Activated CD4-positive, alpha-beta T cell treated with anti-CD3 and anti-CD28 coated beads for 4 hours (primary cell): ENCODE measurements at regions not wholly inside any gene's neighbourhood (a gene's known extent, or its start where the extent isn't known, plus 50 kb on each side); places are given as distances from the start of the nearest gene placed in this dataset.
A peak's percentile ranks its signal among the peaks of the same experiment; 100 is the strongest.

Source experiments
- DNase-seq, 2 donors: peaks; one replicate each; pipeline ENCODE4 v3.0.0-alpha.2; 2020

GRCh38 chr4:24476282-24476681 lies 108.1 kb downstream of the DHX15 start:
- DNase-seq: no peak

GRCh38 chr4:24475756-24476155 lies 108.6 kb downstream of the DHX15 start:
- DNase-seq: no peak

DNA sequence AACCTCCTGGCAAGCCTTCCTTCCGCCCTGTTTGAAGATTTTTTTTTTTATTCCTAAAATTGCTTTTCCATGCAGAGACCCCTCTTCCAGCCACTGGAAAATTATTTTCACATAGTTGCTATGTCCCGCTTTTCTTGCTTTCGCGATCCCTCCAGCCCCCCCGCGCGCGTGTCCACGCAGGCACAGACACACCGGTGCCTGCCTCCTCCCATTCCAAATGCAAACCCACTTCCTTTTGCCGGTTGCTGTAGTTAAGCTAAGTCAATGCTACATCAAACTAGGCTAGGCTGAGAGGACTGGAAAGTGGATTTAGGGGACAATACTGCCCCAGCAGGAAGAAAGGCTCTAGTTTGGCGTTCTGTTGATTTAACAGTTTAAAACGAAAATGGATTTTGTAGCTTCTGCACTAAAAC lies 111.0 kb downstream of the DHX15 start:
- no peak for DNase-seq

DNA sequence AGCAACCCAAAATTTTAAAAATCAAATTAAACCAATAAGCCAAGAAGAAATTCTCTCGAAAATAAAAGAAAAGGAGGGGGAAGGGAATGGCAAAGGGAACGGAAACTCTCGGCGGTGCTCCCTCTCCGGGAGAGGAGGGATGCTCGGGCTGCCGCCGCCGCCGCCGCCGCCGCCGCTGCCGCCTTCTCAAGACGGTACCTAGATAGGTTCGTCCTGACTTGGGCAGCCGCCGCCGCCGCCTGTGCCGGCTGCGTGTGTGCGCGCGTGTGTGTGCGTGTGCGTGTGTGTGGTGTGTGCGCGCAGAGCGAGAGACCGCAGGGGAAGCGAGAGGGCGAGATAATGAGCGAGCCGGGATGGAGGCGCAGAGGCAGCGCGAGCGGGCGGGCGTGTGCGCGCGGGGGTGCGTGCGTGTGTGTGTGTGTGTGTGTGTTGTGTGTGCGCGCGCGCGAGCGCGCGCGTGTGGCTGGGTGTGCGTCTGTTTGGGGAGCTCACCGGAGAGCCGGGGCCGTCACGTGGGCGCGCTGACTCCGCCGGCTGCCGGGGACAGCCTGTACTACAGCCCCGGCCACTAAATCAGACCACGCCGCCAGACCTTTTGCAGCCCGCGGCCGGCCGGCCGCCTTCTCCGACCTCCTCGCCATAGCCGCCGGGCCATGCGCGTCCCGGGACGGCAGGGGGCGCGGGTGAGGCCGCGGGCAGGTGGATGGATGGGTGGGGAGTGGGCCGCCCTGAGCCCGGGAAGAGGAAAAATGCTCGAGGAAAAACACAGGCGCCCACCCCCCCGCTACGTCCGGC lies 111.6 kb downstream of the DHX15 start:
- peak; percentile 45 to 54 for DNase-seq

DNA sequence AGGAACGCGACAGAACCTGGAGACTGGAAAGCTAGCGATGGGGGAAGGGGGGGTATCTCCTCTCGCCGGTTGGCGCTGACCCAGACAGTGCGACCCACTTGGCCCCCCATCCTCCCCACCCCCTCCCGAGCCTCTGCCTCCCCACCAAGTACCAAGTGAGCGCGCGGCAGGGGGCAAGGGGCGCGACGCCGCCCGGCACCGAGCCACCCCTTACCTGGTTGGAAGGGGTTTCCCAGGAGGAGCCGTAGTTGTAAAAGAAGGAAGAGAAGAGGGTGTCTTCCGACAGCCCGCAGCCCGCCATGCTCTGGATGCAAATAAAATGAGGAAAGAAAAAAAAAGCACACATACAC lies 112.2 kb downstream of the DHX15 start:
- DNase-seq: no peak

- DNase-seq: peak in 1 of 2 donors; percentile 3
These were observed 112.7 kb downstream of the DHX15 start for GRCh38 chr4:24471486-24472160.

- DNase-seq: peak; percentile 32 to 51
These were observed 113.5 kb downstream of the DHX15 start for GRCh38 chr4:24470666-24471485.

GRCh38 chr4:24468071-24468470 lies 116.3 kb downstream of the DHX15 start:
- no peak for DNase-seq

- DNase-seq: no peak
These were observed 119.8 kb downstream of the DHX15 start for GRCh38 chr4:24464566-24464965.

- DNase-seq: no peak
These were observed 127.9 kb downstream of the DHX15 start for GRCh38 chr4:24456431-24456830.

DNA sequence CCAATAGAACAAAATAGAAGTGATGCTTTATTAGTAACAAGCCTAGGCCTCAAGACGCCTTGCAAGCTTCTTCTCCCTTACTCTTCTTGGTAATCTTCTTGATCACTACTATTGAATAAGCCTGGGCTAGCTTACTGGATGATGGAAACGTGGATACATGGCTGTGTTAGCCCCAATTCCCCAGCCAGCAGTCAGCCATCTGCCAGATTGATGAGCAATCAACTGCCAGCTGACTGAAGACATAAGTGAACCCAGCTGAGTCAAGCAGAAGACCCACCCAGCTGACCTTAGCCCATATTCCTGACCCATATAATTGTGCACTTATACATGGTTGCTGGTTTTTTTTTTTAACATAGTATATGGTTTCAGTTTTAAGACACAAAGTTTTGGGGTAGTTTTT lies 130.4 kb downstream of the DHX15 start:
- no peak for DNase-seq

DNA sequence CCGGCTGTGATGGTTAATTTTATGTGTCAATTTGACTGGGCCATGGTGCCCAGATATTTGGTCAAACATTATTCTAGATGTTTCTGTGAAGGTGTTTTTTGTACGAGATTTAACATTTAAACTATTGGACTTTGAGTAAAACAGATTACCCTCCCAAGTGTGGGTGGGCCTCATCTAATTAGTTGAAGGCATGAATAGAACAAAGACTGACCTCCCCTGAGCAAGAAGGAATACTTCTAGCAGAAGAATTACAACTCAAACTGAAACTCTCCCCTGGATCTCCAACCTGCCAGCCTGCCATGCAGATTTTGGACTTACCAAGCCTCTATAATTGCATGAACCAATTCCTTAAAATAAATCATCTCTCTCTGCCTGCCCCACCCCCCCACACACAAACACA lies 132.5 kb downstream of the DHX15 start:
- DNase-seq: no peak

DNA sequence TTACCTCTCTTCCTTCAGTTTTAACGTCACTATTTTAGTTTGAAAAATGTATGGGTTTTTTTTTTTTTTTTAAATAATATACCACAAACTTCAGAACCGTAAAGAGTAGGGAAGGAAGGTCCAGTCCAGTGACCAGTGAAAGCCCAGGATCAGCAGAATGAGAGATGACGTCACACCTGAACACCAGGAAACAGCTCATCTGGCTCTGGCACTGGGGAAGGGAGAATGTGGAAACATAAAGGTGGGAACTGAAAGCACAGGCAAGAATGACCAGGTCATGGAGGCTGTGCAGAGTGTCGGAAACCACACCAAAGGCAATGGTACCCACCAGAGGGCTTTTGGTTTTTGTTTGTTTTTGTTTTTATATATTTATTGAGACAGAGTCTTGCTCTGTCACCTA lies 141.2 kb downstream of the DHX15 start:
- DNase-seq: no peak

DNA sequence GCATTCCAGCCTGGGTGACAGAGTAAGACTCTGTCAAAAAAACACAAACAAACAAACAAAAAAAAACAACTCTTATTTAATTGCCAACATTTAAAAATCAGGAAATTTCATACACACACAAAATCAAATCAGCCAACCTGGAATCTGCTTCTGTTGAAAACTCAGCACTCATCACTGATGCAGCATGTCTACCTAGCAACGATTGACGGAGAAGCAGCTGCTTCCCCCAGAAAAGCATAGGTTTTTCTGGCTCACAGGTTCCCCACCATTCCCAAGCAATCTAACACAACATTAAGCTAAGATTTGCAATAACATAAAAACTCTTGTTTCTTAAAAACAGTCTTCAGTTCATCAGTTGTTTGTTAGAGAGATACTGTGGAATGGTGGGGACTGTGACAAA lies 143.6 kb downstream of the DHX15 start:
- DNase-seq: no peak

DNA sequence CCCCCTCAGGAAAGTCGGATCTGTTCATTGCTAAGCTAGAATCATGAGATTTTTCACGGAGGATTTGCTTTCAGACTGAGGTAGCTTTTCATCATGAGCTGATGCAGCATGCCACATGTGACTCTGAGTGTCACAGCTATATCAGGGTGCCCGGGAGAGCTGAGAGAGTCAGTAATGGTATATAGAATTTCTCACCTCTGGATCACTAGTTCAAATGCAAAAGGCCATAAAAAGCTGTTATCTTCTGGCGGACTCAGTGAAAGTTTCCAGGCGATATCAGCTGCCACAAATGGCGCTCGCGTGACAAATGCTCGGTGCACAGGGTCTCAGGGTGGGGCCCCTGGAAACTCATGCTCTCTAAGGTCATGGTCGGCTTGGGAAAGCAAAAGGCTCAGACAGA lies 150.1 kb downstream of the DHX15 start:
- no peak for DNase-seq

DNA sequence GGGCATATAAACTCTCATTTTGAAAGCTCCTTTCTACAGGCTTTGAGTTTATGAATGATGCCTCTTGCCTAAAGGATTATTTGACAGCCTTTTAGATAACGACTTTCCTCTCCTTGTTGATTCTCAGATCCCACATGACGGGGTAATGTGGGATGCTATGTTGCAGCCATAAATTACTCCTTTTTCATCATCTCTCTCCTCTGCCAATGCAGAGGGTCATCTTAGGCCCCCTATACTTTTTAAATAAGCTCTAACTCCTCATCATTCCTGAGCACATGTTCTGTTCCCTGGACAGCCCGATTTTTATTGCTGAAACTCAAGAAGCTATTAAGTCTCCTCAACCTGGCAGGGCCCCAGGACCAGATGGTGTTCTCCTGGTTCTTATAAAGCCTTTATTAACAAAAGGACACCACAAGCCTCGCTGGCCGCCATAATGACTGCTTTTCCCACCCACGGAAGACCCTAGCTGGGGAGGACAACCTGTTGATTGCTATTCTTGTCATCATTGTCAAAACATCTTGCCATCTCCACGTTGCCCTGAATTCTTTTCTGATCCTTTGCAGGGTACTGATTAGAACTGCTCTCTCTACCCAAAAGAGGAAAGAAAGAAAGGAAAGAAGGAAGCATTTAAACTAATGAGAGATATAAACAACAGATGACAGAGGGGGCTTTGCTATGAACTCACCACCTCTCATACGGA lies 150.7 kb downstream of the DHX15 start:
- DNase-seq: no peak

GRCh38 chr4:24428850-24429249 lies 155.5 kb downstream of the DHX15 start:
- DNase-seq: no peak

DNA sequence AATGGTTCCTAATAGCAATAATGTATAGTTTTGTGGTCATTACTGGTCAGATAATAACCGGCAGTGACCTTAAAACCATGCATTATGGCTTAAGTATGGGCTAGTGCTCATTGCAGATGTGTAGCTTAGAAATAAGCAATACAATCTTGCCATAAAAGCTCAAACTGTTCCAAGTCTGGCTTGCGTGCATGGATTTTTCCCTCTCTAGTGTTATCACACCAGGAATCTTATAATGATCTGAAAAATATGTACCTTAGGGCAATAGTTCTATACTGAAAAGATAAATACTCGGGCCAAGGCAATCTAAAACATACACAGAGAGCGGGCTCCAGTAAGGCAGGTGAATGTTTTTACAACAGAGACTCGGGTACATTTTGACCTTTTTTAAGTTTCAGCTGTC lies 157.8 kb downstream of the DHX15 start:
- no peak for DNase-seq

DNA sequence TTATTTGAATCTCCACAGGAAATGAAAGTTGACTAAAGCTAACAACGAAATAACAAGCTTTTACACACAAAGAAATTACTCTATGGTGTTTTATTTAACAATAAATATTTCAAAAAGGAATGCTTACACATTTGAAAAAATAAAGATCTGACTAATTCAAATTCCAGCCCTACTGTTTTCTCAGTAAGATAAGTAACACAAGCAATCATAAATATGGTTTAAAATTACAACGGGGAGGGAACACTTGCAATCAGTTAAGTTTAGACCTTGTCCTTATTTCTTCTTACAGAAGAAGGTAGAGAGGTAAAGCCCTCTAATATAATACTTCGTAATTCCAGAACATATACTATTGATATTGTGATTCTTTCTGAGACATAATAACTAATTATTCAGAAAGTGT lies 158.5 kb downstream of the DHX15 start:
- no peak for DNase-seq

GRCh38 chr4:24423670-24424069 lies 160.7 kb downstream of the DHX15 start:
- no peak for DNase-seq

DNA sequence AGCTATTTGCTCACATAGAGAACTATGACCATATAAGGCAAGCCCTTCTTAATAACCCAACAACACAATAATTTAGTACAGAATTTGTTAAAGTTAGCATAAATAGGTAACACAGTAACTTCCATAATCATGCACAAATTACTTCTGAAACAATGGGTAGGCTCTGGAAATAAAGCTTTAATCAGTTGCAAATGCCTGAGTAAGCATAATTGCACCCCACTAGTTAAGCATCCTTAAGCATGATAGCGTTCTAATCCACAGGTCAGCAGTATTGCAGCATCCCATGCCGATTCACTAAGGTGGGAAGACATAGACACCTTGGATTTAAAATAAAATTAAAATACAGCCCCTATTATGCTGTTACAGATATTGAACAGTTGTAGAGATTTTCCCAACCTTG lies 161.7 kb downstream of the DHX15 start:
- DNase-seq: no peak

DNA sequence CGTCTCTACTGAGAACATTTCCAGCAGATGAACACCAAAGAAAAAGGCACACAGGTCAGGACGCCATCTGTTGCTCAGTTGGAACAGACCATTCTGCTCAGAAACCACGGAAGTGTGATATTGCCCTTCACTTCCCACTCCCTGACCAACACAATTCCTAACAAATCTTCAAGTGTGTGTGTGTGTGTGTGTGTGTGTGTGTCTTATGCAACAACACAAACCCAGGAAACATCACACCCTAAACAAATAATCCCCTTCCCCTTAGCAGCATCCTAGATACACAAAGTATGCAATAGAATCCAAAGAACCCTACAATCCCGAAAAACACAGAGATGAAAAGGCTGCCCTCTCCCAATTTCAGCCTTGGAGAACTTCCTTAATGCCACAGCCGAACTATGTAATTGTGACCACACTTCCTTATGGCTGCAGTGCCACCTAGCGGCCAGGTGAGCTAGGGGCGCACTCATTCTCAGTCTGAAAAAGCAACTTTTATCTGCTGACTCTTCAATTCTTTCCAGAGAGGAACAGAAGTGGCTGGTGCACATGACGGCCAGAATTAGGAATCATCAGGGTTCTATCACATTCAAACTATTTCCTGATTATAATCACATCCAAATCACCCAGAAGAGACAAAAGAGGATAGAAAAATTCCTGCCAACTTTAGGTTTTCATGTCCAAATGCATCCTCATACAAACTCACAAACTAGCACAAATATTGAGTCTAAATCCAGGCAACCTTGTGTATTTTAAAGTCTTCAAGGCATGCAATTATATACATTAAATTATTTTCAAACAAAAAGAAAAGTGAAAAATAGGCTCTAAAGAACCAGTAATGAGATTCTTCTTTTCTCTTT lies 164.9 kb downstream of the DHX15 start:
- peak; percentile 44 to 64 for DNase-seq
